GM18511 (cell line): ENCODE measurements at regions not wholly inside any gene's neighbourhood (a gene's known extent, or its start where the extent isn't known, plus 50 kb on each side); places are given as distances from the start of the nearest gene placed in this dataset.
A peak's percentile ranks its signal among the peaks of the same experiment; 100 is the strongest.
"Not testable (repeated sequence)": the region's sequence is repeated elsewhere in the genome, so short reads cannot be mapped to it uniquely, and the experiment has no call there.

Experiments used
- ATAC-seq: cut with Tn5 transposase; IDR thresholded peaks from one replicate; pipeline ENCODE4 v1.9.1; 2021; ENCODE audit warnings: mild to moderate bottlenecking, moderate library complexity; ENCODE audit not compliant: unreplicated experiment

- not testable (repeated sequence) for ATAC-seq
Observed at GRCh38 chr10:95137990-95138625, 55.9 kb upstream of the ACSM6 start.

- no peak for ATAC-seq
Observed at GRCh38 chr10:95134490-95134889, 59.5 kb upstream of the ACSM6 start.

- no peak for ATAC-seq
Observed at GRCh38 chr10:95133997-95134396, 60.0 kb upstream of the ACSM6 start.

- peak; percentile 92 for ATAC-seq
Observed at GRCh38 chr10:95133016-95133752, 60.9 kb upstream of the ACSM6 start.

- ATAC-seq: not testable (repeated sequence)
Observed at GRCh38 chr10:95130429-95130828, 61.1 kb upstream of the CYP2C8 start.

- no peak for ATAC-seq
Observed at GRCh38 chr10:95125582-95125981, 56.3 kb upstream of the CYP2C8 start.

- ATAC-seq: no peak
Observed at GRCh38 chr10:95122736-95123135, 53.4 kb upstream of the CYP2C8 start.

- ATAC-seq: no peak
Observed at GRCh38 chr10:95121904-95122303, 52.6 kb upstream of the CYP2C8 start.
